Kidney (tissue), 13 donors: ENCODE measurements at regions not wholly inside any gene's neighbourhood (a gene's known extent, or its start where the extent isn't known, plus 50 kb on each side); places are given as distances from the start of the nearest gene placed in this dataset.
A peak's percentile ranks its signal among the peaks of the same experiment; 100 is the strongest.

Source experiments
- DNase-seq, 5 donors: peaks; one replicate each; pipeline ENCODE4 v3.0.0-alpha.2; 2013 to 2020
- FAIRE-seq: peaks from 2 replicates; lab custom pipeline; 2012; peaks lifted over from hg19 to GRCh38; lab: Jason Lieb, UNC
- H3K27ac ChIP-seq, 2 donors: one replicate each; pipeline ENCODE4 v1.7.0; 2013; ENCODE audit warnings: low read depth in 2 of 2, low read length in 2 of 2, inconsistent platforms in 1 of 2
- H3K27me3 ChIP-seq: one replicate; pipeline ENCODE4 v1.7.1; 2013; ENCODE audit warnings: low read length, inconsistent platforms; ENCODE audit not compliant: control insufficient read depth, insufficient read depth
- H3K36me3 ChIP-seq, 3 donors: one replicate each; pipeline versions ENCODE4 v1.7.0 to v1.7.1; 2013; ENCODE audit warnings: low read length in 3 of 3, control low read depth in 1 of 3, inconsistent platforms in 1 of 3; ENCODE audit not compliant: insufficient read depth in 3 of 3, control insufficient read depth in 2 of 3
- H3K4me1 ChIP-seq, 3 donors: one replicate each; pipeline versions ENCODE4 v1.7.0 to v1.7.1; 2013; ENCODE audit warnings: low read length in 3 of 3, inconsistent platforms in 1 of 3, low read depth in 1 of 3; ENCODE audit not compliant: control insufficient read depth in 2 of 3, insufficient read depth in 2 of 3
- H3K4me3 ChIP-seq, 3 donors: one replicate each; pipeline versions ENCODE4 v1.7.0 to v1.8.1; 2013; ENCODE audit warnings: low read length in 3 of 3, control low read depth in 1 of 3, inconsistent platforms in 1 of 3
- H3K9ac ChIP-seq, 3 donors: one replicate each; pipeline versions ENCODE4 v1.7.0 to v1.7.1; 2013; ENCODE audit warnings: low read length in 3 of 3, control low read depth in 1 of 3, inconsistent platforms in 1 of 3
- H3K9me3 ChIP-seq, 3 donors: one replicate each; pipeline versions ENCODE4 v1.7.0 to v1.7.1; 2013; ENCODE audit warnings: low read length in 3 of 3, control low read depth in 1 of 3, inconsistent platforms in 1 of 3; ENCODE audit not compliant: control insufficient read depth in 2 of 3, insufficient read depth in 1 of 3
- CTCF ChIP-seq: IDR thresholded peaks from 3 replicates; pipeline ENCODE4 v1.5.1; 2012; ENCODE audit warnings: mild to moderate bottlenecking, moderate library complexity, borderline replicate concordance; ENCODE audit not compliant: insufficient read depth; ENCODE audit errors: extremely low read depth
- intact Hi-C: fragments of 100-400 bp; cut with DNase I; formaldehyde crosslinking; loops from one replicate; pipeline ENCODE4 v1.11.1; 2022
- donor health status: control.
- donor health status: control.
- donor health status: control.
- donor health status: control.
- donor health status: control.
- donor health status: DM: yes; HTN: yes; CAD: no.
- donor health status: Normal renal cell carcinoma (clear cell type).

GRCh38 chr18:47389210-47389609 lies 137.8 kb upstream of the SKOR2 start:
- H3K27ac ChIP-seq, result no peak overlapping the region
- DNase-seq, result no peak
- TF ChIP-seq CTCF, result no peak
- H3K36me3 ChIP-seq, result no peaks in the 10 kb centered on the region
- H3K4me1 ChIP-seq, result no peaks in the 10 kb centered on the region
- H3K4me3 ChIP-seq, result no peak overlapping the region
- intact Hi-C loops, result no loop called here
- no peaks in the 10 kb centered on the region for H3K9me3 ChIP-seq
- FAIRE-seq, result no peak
- no peak overlapping the region for H3K9ac ChIP-seq
- H3K27me3 ChIP-seq, result no peaks in the 10 kb centered on the region

- DNase-seq (no peak), FAIRE-seq (no peak)
- TF ChIP-seq CTCF, result no peak
- Histone ChIP-seq H3K27me3 (no peaks in the 10 kb centered on the region), H3K4me1 (no peaks in the 10 kb centered on the region), H3K4me3 (no peak overlapping the region), H3K27ac (no peak overlapping the region), H3K36me3 (no peaks in the 10 kb centered on the region), H3K9ac (no peak overlapping the region), H3K9me3 (no peaks in the 10 kb centered on the region)
- intact Hi-C loops, result no loop called here
These were observed 136.4 kb upstream of the SKOR2 start for GRCh38 chr18:47387864-47388263.

- FAIRE-seq (no peak), DNase-seq (no peak)
- H3K27ac ChIP-seq, result no peak overlapping the region
- no peaks in the 10 kb centered on the region for H3K4me1 ChIP-seq
- H3K9me3 ChIP-seq, result no peaks in the 10 kb centered on the region
- intact Hi-C loops, result no loop called here
- no peaks in the 10 kb centered on the region for H3K36me3 ChIP-seq
- no peak overlapping the region for H3K9ac ChIP-seq
- no peak for TF ChIP-seq CTCF
- no peaks in the 10 kb centered on the region for H3K27me3 ChIP-seq
- H3K4me3 ChIP-seq, result no peak overlapping the region
These were observed 132.3 kb upstream of the SKOR2 start for GRCh38 chr18:47383729-47384128.

GRCh38 chr18:47381975-47382570 lies 130.6 kb upstream of the SKOR2 start:
- H3K9me3 ChIP-seq, result no peaks in the 10 kb centered on the region
- H3K4me3 ChIP-seq, result no peak overlapping the region
- H3K27ac ChIP-seq, result no peak overlapping the region
- FAIRE-seq (no peak), DNase-seq (peak in 2 of 5 donors; percentile 1 to 11)
- no peak overlapping the region for H3K9ac ChIP-seq
- no peaks in the 10 kb centered on the region for H3K27me3 ChIP-seq
- no peak for TF ChIP-seq CTCF
- H3K36me3 ChIP-seq, result no peaks in the 10 kb centered on the region
- intact Hi-C loops, result no loop called here
- H3K4me1 ChIP-seq, result no peaks in the 10 kb centered on the region
